HL-60/S4 treated with retinoic acid at 250 ng/mL for 4 days and 3 days (cell line): ENCODE measurements at regions not wholly inside any gene's neighbourhood (a gene's known extent, or its start where the extent isn't known, plus 50 kb on each side); places are given as distances from the start of the nearest gene placed in this dataset.
"Not testable (repeated sequence)": the region's sequence is repeated elsewhere in the genome, so short reads cannot be mapped to it uniquely, and the experiment has no call there.

Experiments
- in situ Hi-C: fragments of 300-500 bp; cut with MboI; formaldehyde crosslinking; loops from 2 replicates; pipeline ENCODE4 v1.7.0; 2022; ENCODE audit warnings: low sequenced_read_pairs

- in situ Hi-C loops: no loop called here
Measured at GRCh38 chr14:103230658-103231334, 103.2 kb upstream of the EIF5 start.

DNA sequence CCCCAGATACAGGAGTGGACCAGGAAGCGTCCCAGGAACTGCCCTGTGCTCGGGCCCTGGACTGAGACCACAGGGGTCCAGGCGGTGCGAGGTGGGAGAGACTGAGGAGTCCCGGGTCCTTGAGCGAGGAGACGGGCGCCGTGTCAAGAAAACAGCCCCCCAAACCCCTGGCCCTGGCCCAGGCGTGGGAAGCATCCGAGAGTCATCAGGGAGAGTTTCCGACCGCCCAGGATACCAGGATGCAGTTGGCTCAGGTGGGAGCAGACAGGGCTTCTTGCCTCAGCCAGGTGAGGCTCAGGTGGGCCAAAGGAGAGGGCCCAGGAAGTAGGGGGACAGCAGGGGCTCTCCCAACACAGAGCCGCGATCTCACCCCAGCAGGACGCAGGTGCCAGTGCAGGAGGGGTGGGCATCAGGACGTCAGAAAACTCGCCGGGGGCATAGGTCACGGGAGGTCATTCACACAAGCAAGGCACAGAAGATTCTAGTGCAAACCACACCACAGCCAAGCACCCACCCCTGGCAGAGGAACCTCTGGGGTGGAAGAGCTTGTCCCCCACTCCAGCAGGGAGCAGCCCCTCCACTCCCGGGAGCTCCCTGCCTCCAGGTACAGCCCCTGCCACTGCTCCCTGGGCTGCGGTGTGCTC lies 102.5 kb upstream of the EIF5 start:
- in situ Hi-C loops: no loop called here

DNA sequence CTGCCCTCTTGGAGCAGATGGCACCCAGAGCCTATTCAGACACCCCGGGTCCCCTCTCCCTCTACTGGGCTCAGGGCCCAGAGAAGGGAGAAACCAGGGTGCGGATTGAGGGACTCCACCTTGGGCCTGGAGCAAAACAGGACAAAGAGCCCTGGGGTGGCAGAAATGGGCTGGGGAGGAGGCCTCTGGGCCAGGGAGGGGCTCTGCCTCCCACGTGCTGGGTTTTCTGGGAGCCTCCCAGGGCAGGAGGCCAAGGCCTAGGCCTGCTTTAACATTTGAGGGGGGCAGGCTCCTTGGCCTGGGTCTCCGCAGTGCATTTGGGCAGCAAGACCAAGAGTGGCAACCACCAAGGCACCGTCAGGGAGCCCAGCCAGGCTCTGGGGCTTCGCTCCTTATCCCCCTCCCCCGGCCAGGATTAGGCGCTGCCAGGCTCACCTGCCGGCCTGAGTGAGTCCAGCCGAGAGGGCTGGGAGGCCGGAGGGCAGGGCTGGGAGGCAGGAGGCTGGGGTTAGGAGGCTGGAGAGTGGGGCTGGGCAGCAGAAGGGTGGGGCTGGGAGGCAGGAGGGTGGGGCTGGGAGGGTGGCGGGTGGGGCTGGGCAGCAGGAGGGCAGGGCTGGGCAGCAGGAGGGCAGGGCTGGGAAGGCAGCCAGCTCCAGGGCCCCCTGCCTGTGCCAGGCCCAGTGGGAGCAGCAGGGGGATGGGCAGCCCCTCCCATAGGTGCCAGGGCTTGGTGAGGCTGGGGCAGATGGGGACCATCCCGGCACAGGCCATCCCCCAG lies 101.8 kb upstream of the EIF5 start:
- in situ Hi-C loops: no loop called here

GRCh38 chr14:103232831-103233319 lies 101.2 kb upstream of the EIF5 start:
- in situ Hi-C loops: no loop called here

GRCh38 chr14:103233328-103233727 lies 100.7 kb upstream of the EIF5 start:
- in situ Hi-C loops: no loop called here

- in situ Hi-C loops: not testable (repeated sequence)
Measured at GRCh38 chr14:103234826-103235225, 99.2 kb upstream of the EIF5 start.

GRCh38 chr14:103235506-103235905 lies 98.5 kb upstream of the EIF5 start:
- in situ Hi-C loops: not testable (repeated sequence)

GRCh38 chr14:103239751-103240150 lies 94.3 kb upstream of the EIF5 start:
- in situ Hi-C loops: no loop called here

DNA sequence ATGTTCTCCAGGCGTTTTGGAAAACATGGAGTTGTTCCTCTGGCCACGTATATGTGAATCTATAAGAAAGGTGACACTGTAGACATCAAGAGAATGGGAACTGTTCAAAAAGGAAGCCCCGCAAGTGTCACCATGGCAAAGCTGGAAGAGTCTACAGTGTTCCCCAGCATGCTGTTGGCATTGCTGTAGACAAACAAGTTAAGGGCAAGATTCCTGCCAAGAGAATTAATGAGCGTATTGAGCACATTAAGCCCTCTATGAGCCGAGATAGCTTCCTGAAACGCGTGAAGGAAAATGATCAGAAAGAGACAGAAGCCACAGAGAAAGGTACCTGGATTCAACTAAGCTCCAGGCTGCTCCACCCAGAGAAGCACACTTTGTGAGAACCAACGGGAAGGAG lies 92.5 kb upstream of the EIF5 start:
- in situ Hi-C loops: no loop called here

DNA sequence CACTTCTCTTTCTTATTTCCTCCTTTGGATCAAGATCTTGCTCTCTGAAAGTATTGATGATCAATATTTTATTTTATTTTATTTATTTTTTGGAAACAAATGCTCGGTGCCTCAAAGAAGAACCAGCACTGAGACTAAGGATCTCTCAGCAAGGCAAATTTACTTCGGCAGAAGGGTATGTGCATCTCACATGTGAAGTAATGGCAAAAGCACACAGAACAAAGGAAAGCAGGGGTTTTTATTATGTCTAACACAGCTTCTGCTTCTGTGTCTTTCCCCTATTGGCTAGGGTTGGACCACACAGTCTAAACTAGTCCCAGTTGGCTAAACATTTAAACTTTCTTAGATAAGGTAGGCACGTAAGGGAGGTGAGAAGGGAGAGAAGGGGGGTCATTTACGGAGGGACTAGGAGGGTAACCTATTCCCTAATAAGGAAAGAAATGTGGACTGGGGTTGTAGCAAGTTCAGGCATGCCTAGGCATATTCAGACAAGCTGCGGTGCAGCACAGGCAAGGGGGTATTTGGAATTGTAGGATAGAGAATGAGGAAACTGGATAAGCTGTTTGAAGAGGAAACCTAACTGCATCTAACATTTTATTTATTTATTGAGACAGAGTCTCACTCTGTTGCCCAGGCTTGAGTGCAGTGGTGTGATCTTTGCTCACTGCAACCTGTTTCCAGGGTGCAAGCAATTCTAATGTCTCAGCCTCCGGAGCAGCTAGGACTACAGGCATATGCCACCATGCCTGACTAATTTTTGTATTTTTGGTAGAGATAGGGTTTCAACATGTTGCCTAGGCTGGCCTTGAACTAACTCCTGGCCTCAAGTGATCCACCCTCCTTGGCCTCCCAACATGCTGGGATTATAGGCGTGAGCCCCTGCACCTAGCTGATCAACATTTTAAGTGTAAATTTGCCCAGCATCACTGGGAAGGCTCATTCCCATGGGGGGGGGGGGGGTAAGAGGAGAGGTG lies 90.0 kb upstream of the EIF5 start:
- in situ Hi-C loops: no loop called here

- in situ Hi-C loops: not testable (repeated sequence)
Measured at GRCh38 chr14:103245624-103246031, 88.4 kb upstream of the EIF5 start.

DNA sequence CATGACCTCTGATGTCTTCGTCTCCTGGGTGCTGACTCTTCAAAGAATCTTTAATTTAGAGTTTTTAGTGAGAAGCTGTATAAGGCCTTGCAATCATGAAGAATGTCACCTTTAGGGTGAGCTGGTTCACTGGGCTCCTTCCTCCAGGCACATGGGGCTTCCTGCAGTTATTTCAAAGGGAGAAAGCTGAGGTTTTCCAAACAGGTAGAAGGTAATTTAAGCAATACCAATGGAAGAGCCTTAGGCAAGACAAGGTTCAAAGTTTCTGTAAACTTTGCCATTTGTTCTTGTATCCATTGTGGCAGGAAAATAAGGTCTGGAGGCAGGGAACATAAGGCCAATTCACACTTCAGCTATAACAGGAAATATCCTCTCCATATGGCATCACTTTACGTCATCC lies 88.0 kb upstream of the EIF5 start:
- in situ Hi-C loops: no loop called here

DNA sequence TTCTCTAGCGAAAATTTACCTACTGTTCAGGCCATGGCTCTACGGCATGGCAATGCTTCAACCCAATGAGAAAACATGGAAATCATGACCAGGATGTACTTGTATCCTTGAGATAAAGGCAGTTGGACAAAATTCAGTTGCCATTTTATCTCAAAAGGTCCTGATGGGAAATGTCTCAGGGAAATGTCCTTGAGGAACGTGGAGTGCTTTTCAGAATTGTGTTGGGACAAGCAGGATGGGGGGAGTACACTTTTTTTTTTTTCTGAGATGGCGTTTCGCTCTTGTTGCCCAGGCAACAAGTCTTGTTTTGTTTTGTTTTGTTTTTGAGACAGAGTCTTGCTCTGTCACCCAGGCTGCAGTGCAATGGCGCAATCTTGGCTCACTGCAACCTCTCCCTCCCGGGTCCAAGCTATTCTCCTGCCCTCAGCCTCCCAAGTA lies 86.8 kb upstream of the EIF5 start:
- in situ Hi-C loops: no loop called here

DNA sequence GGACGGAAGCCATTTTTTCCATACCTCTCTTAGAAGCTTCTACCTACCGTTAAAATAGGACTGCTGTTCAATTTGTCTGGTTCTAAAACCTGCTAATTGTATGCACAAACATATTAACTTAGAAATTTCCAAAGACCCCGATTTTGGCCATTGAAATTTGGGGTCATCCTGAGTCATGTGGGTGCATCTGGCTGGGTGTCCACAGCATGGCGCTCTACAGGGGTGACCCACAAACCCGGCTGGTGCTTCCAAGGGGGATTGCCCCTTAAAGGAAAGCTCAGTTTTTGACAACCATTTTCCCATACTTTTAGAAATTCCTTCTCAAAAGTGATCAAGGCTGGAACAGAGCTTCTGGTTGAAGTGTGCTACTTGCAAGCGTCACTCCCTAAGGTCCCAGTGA lies 83.9 kb upstream of the EIF5 start:
- in situ Hi-C loops: no loop called here

DNA sequence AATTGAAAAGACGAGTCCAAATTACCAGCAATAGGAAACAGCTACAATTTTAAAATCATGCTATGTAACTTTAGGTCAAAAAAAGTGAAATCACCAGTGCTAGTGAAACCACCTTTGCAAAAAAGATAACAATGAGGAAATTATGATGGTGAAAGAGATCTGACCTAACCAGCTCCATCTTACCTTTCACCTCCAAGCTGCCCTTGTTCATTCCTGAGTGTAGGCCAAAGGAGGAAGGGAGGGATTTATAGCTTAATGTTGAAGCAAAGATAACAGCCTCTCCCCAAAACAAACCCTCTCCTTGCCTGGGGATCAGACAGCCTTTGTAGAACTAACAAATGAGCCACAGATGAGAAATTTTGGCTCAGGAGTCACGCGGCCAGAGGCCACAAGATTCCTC lies 83.2 kb upstream of the EIF5 start:
- in situ Hi-C loops: no loop called here

- in situ Hi-C loops: no loop called here
Measured at GRCh38 chr14:103255555-103255954, 78.5 kb upstream of the EIF5 start.

- in situ Hi-C loops: no loop called here
Measured at GRCh38 chr14:103256406-103256805, 77.6 kb upstream of the EIF5 start.

GRCh38 chr14:103257211-103257962 lies 76.7 kb upstream of the EIF5 start:
- in situ Hi-C loops: no loop called here

DNA sequence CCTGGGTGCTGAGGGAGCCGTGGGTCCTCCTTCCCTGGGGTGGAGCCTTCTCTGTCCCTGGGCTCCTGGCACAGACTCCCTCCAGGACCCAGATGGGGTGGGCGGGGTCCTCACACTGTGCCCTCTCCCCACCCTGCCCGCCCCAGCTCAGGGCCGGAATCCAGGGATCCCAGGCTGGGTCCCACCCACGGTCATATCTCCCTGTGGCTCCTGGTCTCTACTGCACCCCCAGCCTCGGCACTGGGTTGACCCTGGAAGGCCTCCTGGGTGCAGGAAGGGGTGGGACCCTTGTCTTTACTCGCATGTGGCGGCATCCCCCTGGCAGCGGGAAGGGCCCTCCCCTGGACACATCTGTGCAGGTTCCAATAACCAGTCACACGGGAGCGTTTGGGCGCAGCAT lies 75.8 kb upstream of the EIF5 start:
- in situ Hi-C loops: no loop called here

DNA sequence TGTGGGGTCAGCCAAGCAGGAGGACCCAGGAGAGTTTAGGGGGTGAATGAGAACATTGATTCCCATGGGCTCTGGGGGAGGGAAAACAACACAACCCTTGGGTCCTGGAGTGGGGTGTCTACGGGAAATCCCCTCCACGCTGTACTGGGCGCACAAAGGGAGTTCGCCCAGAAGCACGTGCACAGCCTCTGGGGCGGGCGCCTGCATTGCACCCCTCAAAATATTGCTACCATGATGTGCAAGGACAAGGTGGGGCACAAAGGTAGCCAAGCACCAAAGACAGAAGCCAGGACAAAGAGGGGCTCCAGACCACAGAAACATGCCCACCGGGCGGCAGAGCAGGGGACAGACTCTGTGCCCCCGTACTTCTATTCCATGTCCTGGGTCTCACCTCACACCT lies 74.9 kb upstream of the EIF5 start:
- in situ Hi-C loops: no loop called here
